Breast epithelium (tissue), 3 donors: ENCODE measurements at regions not wholly inside any gene's neighbourhood (a gene's known extent, or its start where the extent isn't known, plus 50 kb on each side); places are given as distances from the start of the nearest gene placed in this dataset.

ENCODE experiments used
- POLR2A ChIP-seq: fragments of 450-650 bp; IDR thresholded peaks from one replicate; pipeline ENCODE4 v1.6.1; 2016; ENCODE audit warnings: antibody characterized with exemption, mild to moderate bottlenecking, moderate library complexity
- POLR2AphosphoS5 ChIP-seq, 3 donors: sonication (generic); formaldehyde crosslinking; IDR thresholded peaks; one replicate each; pipeline ENCODE4 v1.6.1; 2017; ENCODE audit warnings: antibody characterized with exemption in 3 of 3
- TF ChIP-seq, protein P1 (sequence below), 3 donors: fragments of 450-650 bp; IDR thresholded peaks; one replicate each; pipeline ENCODE4 v1.5.1; 2016 to 2017; ENCODE audit warnings: antibody characterized with exemption in 3 of 3, mild to moderate bottlenecking in 3 of 3, moderate library complexity in 3 of 3

- TF ChIP-seq POLR2A (no peak), POLR2AphosphoS5 (IDR thresholded peaks at IDR 0.05) (no peak)
- TF ChIP-seq, protein P1, sequence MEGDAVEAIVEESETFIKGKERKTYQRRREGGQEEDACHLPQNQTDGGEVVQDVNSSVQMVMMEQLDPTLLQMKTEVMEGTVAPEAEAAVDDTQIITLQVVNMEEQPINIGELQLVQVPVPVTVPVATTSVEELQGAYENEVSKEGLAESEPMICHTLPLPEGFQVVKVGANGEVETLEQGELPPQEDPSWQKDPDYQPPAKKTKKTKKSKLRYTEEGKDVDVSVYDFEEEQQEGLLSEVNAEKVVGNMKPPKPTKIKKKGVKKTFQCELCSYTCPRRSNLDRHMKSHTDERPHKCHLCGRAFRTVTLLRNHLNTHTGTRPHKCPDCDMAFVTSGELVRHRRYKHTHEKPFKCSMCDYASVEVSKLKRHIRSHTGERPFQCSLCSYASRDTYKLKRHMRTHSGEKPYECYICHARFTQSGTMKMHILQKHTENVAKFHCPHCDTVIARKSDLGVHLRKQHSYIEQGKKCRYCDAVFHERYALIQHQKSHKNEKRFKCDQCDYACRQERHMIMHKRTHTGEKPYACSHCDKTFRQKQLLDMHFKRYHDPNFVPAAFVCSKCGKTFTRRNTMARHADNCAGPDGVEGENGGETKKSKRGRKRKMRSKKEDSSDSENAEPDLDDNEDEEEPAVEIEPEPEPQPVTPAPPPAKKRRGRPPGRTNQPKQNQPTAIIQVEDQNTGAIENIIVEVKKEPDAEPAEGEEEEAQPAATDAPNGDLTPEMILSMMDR (IDR thresholded peaks at IDR 0.05): no peak
These were observed 189.0 kb upstream of the ZRANB2 start for GRCh38 chr1:71269818-71270217.
